Stimulated activated CD4-positive, alpha-beta T cell treated with anti-CD3 and anti-CD28 coated beads, Interleukin-4, amount 100 ng/mL, for 1 hour (primary cell): ENCODE measurements at regions not wholly inside any gene's neighbourhood (a gene's known extent, or its start where the extent isn't known, plus 50 kb on each side); places are given as distances from the start of the nearest gene placed in this dataset.

ENCODE experiments used
- DNase-seq: peaks from one replicate; pipeline ENCODE4 v3.0.0-alpha.2; 2020

- DNase-seq: no peak
Measured at GRCh38 chr2:64344999-64345576, 108.9 kb upstream of the LGALSL start.

GRCh38 chr2:64345998-64346397, 108.0 kb upstream of the LGALSL start:
- DNase-seq: no peak

GRCh38 chr2:64348386-64349130, 105.4 kb upstream of the LGALSL start:
- no peak for DNase-seq

GRCh38 chr2:64349131-64349530, 104.8 kb upstream of the LGALSL start:
- DNase-seq: no peak

GRCh38 chr2:64350996-64351395, 103.0 kb upstream of the LGALSL start:
- DNase-seq: no peak

- no peak for DNase-seq
Measured at GRCh38 chr2:64352292-64352691, 101.7 kb upstream of the LGALSL start.

- DNase-seq: no peak
Measured at GRCh38 chr2:64354857-64355680, 98.9 kb upstream of the LGALSL start.

- no peak for DNase-seq
Measured at GRCh38 chr2:64356906-64357305, 97.1 kb upstream of the LGALSL start.

- DNase-seq: no peak
Measured at GRCh38 chr2:64359171-64359891, 94.6 kb upstream of the LGALSL start.

GRCh38 chr2:64359892-64360657, 93.9 kb upstream of the LGALSL start:
- peak; percentile 59 for DNase-seq

GRCh38 chr2:64361151-64361938, 92.6 kb upstream of the LGALSL start:
- DNase-seq: no peak

GRCh38 chr2:64362562-64363026, 91.4 kb upstream of the LGALSL start:
- DNase-seq: no peak

GRCh38 chr2:64363140-64363539, 90.8 kb upstream of the LGALSL start:
- DNase-seq: no peak

- no peak for DNase-seq
Measured at GRCh38 chr2:64363848-64364247, 90.1 kb upstream of the LGALSL start.

- DNase-seq: no peak
Measured at GRCh38 chr2:64367444-64368232, 86.3 kb upstream of the LGALSL start.

- DNase-seq: no peak
Measured at GRCh38 chr2:64369706-64370105, 84.3 kb upstream of the LGALSL start.

- no peak for DNase-seq
Measured at GRCh38 chr2:64371727-64372126, 82.2 kb upstream of the LGALSL start.

GRCh38 chr2:64374686-64375085, 79.3 kb upstream of the LGALSL start:
- DNase-seq: no peak

GRCh38 chr2:64376926-64377325, 77.0 kb upstream of the LGALSL start:
- DNase-seq: no peak

- DNase-seq: no peak
Measured at GRCh38 chr2:64379186-64379585, 74.8 kb upstream of the LGALSL start.
